Naive thymus-derived CD4-positive, alpha-beta T cell (primary cell): ENCODE measurements at regions not wholly inside any gene's neighbourhood (a gene's known extent, or its start where the extent isn't known, plus 50 kb on each side); places are given as distances from the start of the nearest gene placed in this dataset.

ENCODE experiments used
- ATAC-seq: fragments of 150-1000 bp; cut with Tn5 transposase; 2 replicates; pipeline ENCODE4 v1.10.0; 2021; ENCODE audit warnings: mild to moderate bottlenecking, moderate library complexity
- CTCF ChIA-PET: fragments of 350-600 bp; sonication (Branson Sonifier 250); formaldehyde crosslinking; loops from one replicate; lab custom pipeline; 2021; ENCODE audit warnings: antibody characterized with exemption; lab: Charles Lee
- POLR2A ChIA-PET: fragments of 350-600 bp; sonication (Branson Sonifier 250); formaldehyde crosslinking; loops from one replicate; lab custom pipeline; 2021; ENCODE audit warnings: antibody characterized with exemption, inconsistent platforms; lab: Charles Lee
- DNase-seq, 9 donors: peaks; one replicate each; pipeline versions ENCODE4 v3.0.0 to v3.0.0-alpha.2; 2020 to 2022; ENCODE audit warnings: mixed read lengths in 1 of 9
- H3K27ac ChIP-seq: one replicate; pipeline ENCODE4 v1.7.0; 2013; ENCODE audit warnings: mild to moderate bottlenecking, low read depth, low read length, moderate library complexity
- H3K27me3 ChIP-seq, 2 donors: one replicate each; pipeline ENCODE4 v1.7.0; 2013; ENCODE audit warnings: low read length in 2 of 2, mild to moderate bottlenecking in 2 of 2, moderate library complexity in 2 of 2; ENCODE audit not compliant: control insufficient read depth in 2 of 2, insufficient read depth in 2 of 2
- H3K36me3 ChIP-seq, 3 experiments: 1 replicate in 2 of 3; 2 replicates in 1 of 3; pipeline ENCODE4 v1.7.0; 2013; ENCODE audit warnings: low read length in 3 of 3, mild to moderate bottlenecking in 3 of 3, moderate library complexity in 1 of 3; ENCODE audit not compliant: insufficient read depth in 3 of 3, control insufficient read depth in 2 of 3
- H3K4me1 ChIP-seq, 2 donors: one replicate each; pipeline ENCODE4 v1.7.0; 2013; ENCODE audit warnings: low read length in 2 of 2, mild to moderate bottlenecking in 2 of 2, moderate library complexity in 1 of 2; ENCODE audit not compliant: control insufficient read depth in 2 of 2, insufficient read depth in 2 of 2
- H3K4me3 ChIP-seq: 2 replicates; pipeline ENCODE4 v1.7.0; 2013; ENCODE audit warnings: mild to moderate bottlenecking, low read length
- H3K9me3 ChIP-seq, 3 experiments: 1 replicate in 2 of 3; 2 replicates in 1 of 3; pipeline ENCODE4 v1.7.0; 2013; ENCODE audit warnings: low read length in 3 of 3; ENCODE audit not compliant: control insufficient read depth in 2 of 3
- H3K27ac Mint-ChIP-seq, 9 donors: one replicate each; pipeline ENCODE4 v1.8.0; 2020 to 2022; ENCODE audit warnings: mixed read lengths in 9 of 9, mild to moderate bottlenecking in 8 of 9, moderate library complexity in 5 of 9, inconsistent platforms in 2 of 9
- H3K27me3 Mint-ChIP-seq, 5 donors: one replicate each; pipeline ENCODE4 v1.8.0; 2021 to 2022; ENCODE audit warnings: mixed read lengths in 5 of 5, mild to moderate bottlenecking in 1 of 5
- H3K36me3 Mint-ChIP-seq, 5 donors: one replicate each; pipeline ENCODE4 v1.8.0; 2020 to 2022; ENCODE audit warnings: mixed read lengths in 5 of 5, mild to moderate bottlenecking in 3 of 5, inconsistent platforms in 1 of 5
- H3K4me1 Mint-ChIP-seq, 7 donors: one replicate each; pipeline ENCODE4 v1.8.0; 2020 to 2022; ENCODE audit warnings: mixed read lengths in 7 of 7, mild to moderate bottlenecking in 3 of 7, inconsistent platforms in 1 of 7
- H3K4me3 Mint-ChIP-seq, 10 donors: one replicate each; pipeline ENCODE4 v1.8.0; 2020 to 2022; ENCODE audit warnings: mild to moderate bottlenecking in 10 of 10, mixed read lengths in 10 of 10, moderate library complexity in 6 of 10, inconsistent platforms in 2 of 10
- H3K9me3 Mint-ChIP-seq, 11 donors: one replicate each; pipeline ENCODE4 v1.8.0; 2020 to 2022; ENCODE audit warnings: mixed read lengths in 11 of 11, mild to moderate bottlenecking in 4 of 11, inconsistent platforms in 1 of 11, moderate library complexity in 1 of 11
- intact Hi-C, 2 donors: fragments of 100-400 bp; cut with micrococcal nuclease; formaldehyde crosslinking; loops; one replicate each; pipeline ENCODE4 v1.15.1; 2023

DNA sequence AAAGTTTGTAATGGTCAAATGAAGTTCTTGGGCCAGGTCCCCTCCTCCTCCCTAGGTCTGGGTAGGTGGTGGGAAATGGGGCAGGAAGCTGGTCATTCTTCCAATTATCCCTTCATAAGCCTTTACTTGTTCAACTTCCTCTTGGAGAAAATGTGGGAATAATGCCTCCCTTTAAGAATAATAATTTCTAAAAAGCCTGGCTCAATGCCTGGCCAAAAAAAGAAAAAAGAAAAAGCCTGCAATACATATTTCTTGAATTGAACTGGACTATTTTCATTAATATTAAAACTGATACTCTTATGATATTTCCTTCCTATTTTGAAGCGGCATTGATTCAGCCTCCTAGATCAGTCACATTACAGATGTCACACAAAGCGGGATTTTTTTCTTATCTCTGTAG lies 600.9 kb downstream of the CCDC171 start:
- H3K4me3 Mint-ChIP-seq, result peak overlapping the region in 2 of 10 donors; percentile 32 to 54
- peaks cover 4 to 29% (median 11%) of the 10 kb centered on the region in 5 donors for H3K27me3 Mint-ChIP-seq
- CTCF ChIA-PET, result no interaction called here

DNA sequence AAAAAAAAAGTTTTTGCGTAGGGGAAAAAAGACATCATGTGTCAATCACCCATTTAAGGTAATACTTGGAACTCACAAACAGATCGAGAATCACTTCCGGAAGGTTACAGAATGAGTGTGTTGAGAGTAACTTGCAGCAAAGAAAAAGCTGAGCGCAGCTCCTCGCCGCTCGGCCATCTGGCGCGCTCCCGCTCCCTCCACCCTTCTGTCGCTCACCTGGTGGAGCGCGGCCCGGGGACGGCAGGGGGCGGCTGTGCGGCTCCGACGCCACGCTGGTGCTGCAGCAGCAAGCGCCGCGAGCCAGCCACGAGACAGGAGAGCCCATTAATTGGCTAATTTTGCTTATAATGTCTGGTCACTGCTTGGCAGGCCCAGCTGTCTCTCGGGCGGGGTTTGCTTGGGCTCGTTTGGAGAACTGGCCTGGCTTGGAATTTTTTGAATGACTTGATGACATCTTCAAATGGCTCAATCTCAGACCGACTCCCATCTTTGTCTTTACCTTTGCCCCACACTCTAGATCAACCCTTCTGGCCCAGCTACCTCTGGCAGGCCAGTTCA lies 601.8 kb downstream of the CCDC171 start:
- Histone ChIP-seq H3K9me3 (no peaks in the 10 kb centered on the region), H3K36me3 (no peaks in the 10 kb centered on the region), H3K4me3 (no peak overlapping the region), H3K27ac (no peak overlapping the region), H3K27me3 (no peaks in the 10 kb centered on the region), H3K4me1 (no peaks in the 10 kb centered on the region)
- CTCF ChIA-PET, result no interaction called here
- H3K36me3 Mint-ChIP-seq, result no peaks in the 10 kb centered on the region
- POLR2A ChIA-PET, result no interaction called here
- peaks cover 4 to 29% (median 11%) of the 10 kb centered on the region in 5 donors for H3K27me3 Mint-ChIP-seq
- intact Hi-C loops, result loop anchor here in 1 of 2 donors (10.0 kb wide), 1 partner anchor 60 kb away; no protein-coding TSS in a partner anchor
- H3K9me3 Mint-ChIP-seq, result peaks cover 0 to 3% (median 0%) of the 10 kb centered on the region in 11 donors
- peak overlapping the region in 1 of 9 donors; percentile 42 for H3K27ac Mint-ChIP-seq
- peak; percentile 82 for ATAC-seq
- DNase-seq, result peak in 2 of 9 donors; percentile 3 to 42
- H3K4me1 Mint-ChIP-seq, result peaks cover 5 to 18% (median 14%) of the 10 kb centered on the region in 7 donors
- peak overlapping the region in 8 of 10 donors; percentile 32 to 70 (median 55) for H3K4me3 Mint-ChIP-seq

More for the DNA sequence above, 600.9 kb downstream of the CCDC171 start:
- intact Hi-C loops, result loop anchor here in 1 of 2 donors (10.0 kb wide), 1 partner anchor 61 kb away; no protein-coding TSS in a partner anchor
- H3K4me3 ChIP-seq, result no peak overlapping the region
- H3K27ac Mint-ChIP-seq, result no peak overlapping the region
- H3K4me1 Mint-ChIP-seq, result peaks cover 3 to 18% (median 14%) of the 10 kb centered on the region in 7 donors
- H3K36me3 ChIP-seq, result no peaks in the 10 kb centered on the region
- H3K36me3 Mint-ChIP-seq, result no peaks in the 10 kb centered on the region
- no peaks in the 10 kb centered on the region for H3K27me3 ChIP-seq
- H3K27ac ChIP-seq, result no peak overlapping the region
- no peak for ATAC-seq
- H3K9me3 ChIP-seq, result no peaks in the 10 kb centered on the region
- H3K4me1 ChIP-seq, result no peaks in the 10 kb centered on the region
- peaks cover 0 to 5% (median 0%) of the 10 kb centered on the region in 11 donors for H3K9me3 Mint-ChIP-seq
- POLR2A ChIA-PET, result no interaction called here
- DNase-seq, result no peak

DNA sequence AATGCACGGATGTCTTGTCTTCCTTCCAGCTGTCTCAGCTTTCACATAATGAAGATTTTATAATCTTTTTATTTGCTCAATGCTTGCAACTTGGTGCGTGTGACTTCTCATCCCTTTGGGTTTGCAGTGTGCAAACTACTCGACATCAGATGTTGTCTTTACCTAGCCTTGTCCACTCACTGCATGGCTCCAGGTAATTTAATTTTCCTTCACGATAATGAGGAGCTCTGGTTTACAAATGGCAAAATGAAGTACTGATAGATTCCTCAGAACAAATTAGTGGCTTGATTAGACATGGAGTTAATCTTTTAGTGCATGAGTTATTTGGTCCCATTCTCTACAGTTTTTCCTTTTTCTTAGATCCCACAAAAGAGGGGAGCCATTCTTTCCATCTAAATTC lies 603.0 kb downstream of the CCDC171 start:
- Histone ChIP-seq H3K9me3 (no peaks in the 10 kb centered on the region), H3K36me3 (no peaks in the 10 kb centered on the region), H3K4me1 (no peaks in the 10 kb centered on the region), H3K27ac (no peak overlapping the region), H3K4me3 (no peak overlapping the region), H3K27me3 (no peaks in the 10 kb centered on the region)
- CTCF ChIA-PET, result no interaction called here
- Mint-ChIP-seq H3K27ac (no peak overlapping the region), H3K27me3 (peaks cover 4 to 26% (median 11%) of the 10 kb centered on the region in 5 donors), H3K36me3 (no peaks in the 10 kb centered on the region), H3K9me3 (peaks cover 0 to 3% (median 0%) of the 10 kb centered on the region in 11 donors), H3K4me1 (peaks cover 5 to 18% (median 14%) of the 10 kb centered on the region in 7 donors), H3K4me3 (no peak overlapping the region)
- intact Hi-C loops, result loop anchor here in 1 of 2 donors (10.0 kb wide), 1 partner anchor 59 kb away; no protein-coding TSS in a partner anchor
- no peak for ATAC-seq
- POLR2A ChIA-PET, result no interaction called here
- no peak for DNase-seq

GRCh38 chr9:16157216-16157615 lies 604.4 kb downstream of the CCDC171 start:
- no peaks in the 10 kb centered on the region for H3K4me1 ChIP-seq
- Mint-ChIP-seq H3K4me3 (no peak overlapping the region), H3K9me3 (peaks cover 0 to 5% (median 2%) of the 10 kb centered on the region in 11 donors), H3K36me3 (no peaks in the 10 kb centered on the region), H3K27me3 (peaks cover 4 to 29% (median 11%) of the 10 kb centered on the region in 5 donors), H3K27ac (no peak overlapping the region), H3K4me1 (peaks cover 5 to 18% (median 14%) of the 10 kb centered on the region in 7 donors)
- no peak overlapping the region for H3K4me3 ChIP-seq
- no peak overlapping the region for H3K27ac ChIP-seq
- no peak for ATAC-seq
- H3K36me3 ChIP-seq, result no peaks in the 10 kb centered on the region
- H3K9me3 ChIP-seq, result no peaks in the 10 kb centered on the region
- ChIA-PET CTCF (no interaction called here), POLR2A (no interaction called here)
- no peaks in the 10 kb centered on the region for H3K27me3 ChIP-seq
- intact Hi-C loops, result loop anchor here in 1 of 2 donors (10.0 kb wide), 1 partner anchor 58 kb away; no protein-coding TSS in a partner anchor
- no peak for DNase-seq

DNA sequence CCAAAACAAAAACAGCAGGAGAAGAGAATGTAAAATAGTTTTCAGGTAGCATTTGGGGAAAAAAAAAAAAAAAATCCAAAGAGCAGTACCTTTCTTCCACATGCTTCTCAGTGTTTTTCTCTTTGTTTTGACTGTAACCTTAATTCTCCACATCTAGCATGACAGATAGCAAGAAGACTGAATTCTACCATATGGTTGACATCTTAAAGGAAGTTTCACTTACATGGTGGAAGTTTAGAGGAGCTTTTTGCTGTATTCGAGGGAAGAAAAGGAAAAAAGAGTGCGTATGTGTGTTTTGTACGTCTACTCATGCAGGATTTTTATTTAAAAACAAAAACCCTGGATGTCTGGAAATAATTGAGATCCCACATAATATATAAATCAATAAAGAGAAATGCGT lies 604.8 kb downstream of the CCDC171 start:
- H3K27me3 Mint-ChIP-seq, result peaks cover 4 to 29% (median 11%) of the 10 kb centered on the region in 5 donors
- DNase-seq (no peak), ATAC-seq (no peak)
- no peak overlapping the region for H3K4me3 Mint-ChIP-seq
- no peaks in the 10 kb centered on the region for H3K36me3 Mint-ChIP-seq
- H3K9me3 Mint-ChIP-seq, result peaks cover 0 to 5% (median 2%) of the 10 kb centered on the region in 11 donors
- Histone ChIP-seq H3K9me3 (no peaks in the 10 kb centered on the region), H3K36me3 (no peaks in the 10 kb centered on the region), H3K4me3 (no peak overlapping the region), H3K27me3 (no peaks in the 10 kb centered on the region), H3K27ac (no peak overlapping the region), H3K4me1 (no peaks in the 10 kb centered on the region)
- H3K4me1 Mint-ChIP-seq, result peaks cover 5 to 18% (median 14%) of the 10 kb centered on the region in 7 donors
- intact Hi-C loops, result loop anchor here in 1 of 2 donors (10.0 kb wide), 1 partner anchor 57 kb away; no protein-coding TSS in a partner anchor
- CTCF ChIA-PET, result no interaction called here
- POLR2A ChIA-PET, result no interaction called here
- no peak overlapping the region for H3K27ac Mint-ChIP-seq

GRCh38 chr9:16158093-16158492 lies 605.2 kb downstream of the CCDC171 start:
- no peak for DNase-seq
- Mint-ChIP-seq H3K36me3 (no peaks in the 10 kb centered on the region), H3K4me1 (peaks cover 5 to 18% (median 14%) of the 10 kb centered on the region in 7 donors), H3K27ac (no peak overlapping the region), H3K27me3 (peaks cover 4 to 29% (median 11%) of the 10 kb centered on the region in 5 donors), H3K9me3 (peaks cover 0 to 5% (median 2%) of the 10 kb centered on the region in 11 donors), H3K4me3 (no peak overlapping the region)
- H3K4me1 ChIP-seq, result no peaks in the 10 kb centered on the region
- ATAC-seq, result no peak
- ChIA-PET POLR2A (no interaction called here), CTCF (no interaction called here)
- no peaks in the 10 kb centered on the region for H3K36me3 ChIP-seq
- H3K4me3 ChIP-seq, result no peak overlapping the region
- no peaks in the 10 kb centered on the region for H3K9me3 ChIP-seq
- H3K27me3 ChIP-seq, result no peaks in the 10 kb centered on the region
- H3K27ac ChIP-seq, result no peak overlapping the region
- intact Hi-C loops, result loop anchor here in 1 of 2 donors (10.0 kb wide), 1 partner anchor 57 kb away; no protein-coding TSS in a partner anchor
